ENCODE measurements at regions not wholly inside any gene's neighbourhood (a gene's known extent, or its start where the extent isn't known, plus 50 kb on each side); places are given as distances from the start of the nearest gene placed in this dataset.

GRCh38 chr12:25882266-25882665, 76.2 kb upstream of the RASSF8 start:
- no peak overlapping the region for H3K27ac Mint-ChIP-seq (ENCODE audit: unreplicated experiment)
- H3K9me3 ChIP-seq (ENCODE audit: insufficient read depth, low read depth, low read length), result no peaks in the 10 kb centered on the region
- no peak overlapping the region for H3K4me2 ChIP-seq (ENCODE audit: low read length)
- no peaks in the 10 kb centered on the region for H3K27me3 Mint-ChIP-seq (ENCODE audit: low read depth, unreplicated experiment)
- no peak overlapping the region for H3K9ac ChIP-seq (ENCODE audit: low read length)
- H3K4me3 ChIP-seq (ENCODE audit: insufficient read depth, low read depth, low read length), result no peak overlapping the region
- no peaks in the 10 kb centered on the region for H3K36me3 Mint-ChIP-seq (ENCODE audit: low read depth, unreplicated experiment)
- no peaks in the 10 kb centered on the region for H3K4me1 ChIP-seq (ENCODE audit: insufficient read depth, low read length)
- H3K4me1 Mint-ChIP-seq (ENCODE audit: low read depth, unreplicated experiment), result no peaks in the 10 kb centered on the region
- no peak overlapping the region for H3K4me3 Mint-ChIP-seq (ENCODE audit: unreplicated experiment)
- no peak overlapping the region for H2AFZ ChIP-seq (ENCODE audit: low read depth, low read length)
- no peaks in the 10 kb centered on the region for H3K79me2 ChIP-seq (ENCODE audit: insufficient read depth, low read length)
- peaks cover 7% of the 10 kb centered on the region for H3K9me3 Mint-ChIP-seq (ENCODE audit: unreplicated experiment)
- DNase-seq (ENCODE audit: low read depth) (no peak), FAIRE-seq (no peak)
- H4K20me1 ChIP-seq (ENCODE audit: insufficient read depth, low read length), result no peaks in the 10 kb centered on the region
- no peaks in the 10 kb centered on the region for H3K27me3 ChIP-seq (ENCODE audit: insufficient read depth, low read length)
- no peak for TF ChIP-seq EZH2 (IDR thresholded peaks at IDR 0.05; ENCODE audit: insufficient read depth, low read length)
- TF ChIP-seq, protein P1, sequence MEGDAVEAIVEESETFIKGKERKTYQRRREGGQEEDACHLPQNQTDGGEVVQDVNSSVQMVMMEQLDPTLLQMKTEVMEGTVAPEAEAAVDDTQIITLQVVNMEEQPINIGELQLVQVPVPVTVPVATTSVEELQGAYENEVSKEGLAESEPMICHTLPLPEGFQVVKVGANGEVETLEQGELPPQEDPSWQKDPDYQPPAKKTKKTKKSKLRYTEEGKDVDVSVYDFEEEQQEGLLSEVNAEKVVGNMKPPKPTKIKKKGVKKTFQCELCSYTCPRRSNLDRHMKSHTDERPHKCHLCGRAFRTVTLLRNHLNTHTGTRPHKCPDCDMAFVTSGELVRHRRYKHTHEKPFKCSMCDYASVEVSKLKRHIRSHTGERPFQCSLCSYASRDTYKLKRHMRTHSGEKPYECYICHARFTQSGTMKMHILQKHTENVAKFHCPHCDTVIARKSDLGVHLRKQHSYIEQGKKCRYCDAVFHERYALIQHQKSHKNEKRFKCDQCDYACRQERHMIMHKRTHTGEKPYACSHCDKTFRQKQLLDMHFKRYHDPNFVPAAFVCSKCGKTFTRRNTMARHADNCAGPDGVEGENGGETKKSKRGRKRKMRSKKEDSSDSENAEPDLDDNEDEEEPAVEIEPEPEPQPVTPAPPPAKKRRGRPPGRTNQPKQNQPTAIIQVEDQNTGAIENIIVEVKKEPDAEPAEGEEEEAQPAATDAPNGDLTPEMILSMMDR (IDR thresholded peaks at IDR 0.05; ENCODE audit: insufficient read depth, low read depth, low read length), result no peak
- H3K27ac ChIP-seq (ENCODE audit: low read depth, low read length), result no peak overlapping the region
- no peaks in the 10 kb centered on the region for H3K36me3 ChIP-seq (ENCODE audit: insufficient read depth, low read length)

- Histone ChIP-seq H3K4me1 (ENCODE audit: insufficient read depth, low read length) (no peaks in the 10 kb centered on the region), H3K36me3 (ENCODE audit: insufficient read depth, low read length) (no peaks in the 10 kb centered on the region), H3K9me3 (ENCODE audit: insufficient read depth, low read depth, low read length) (no peaks in the 10 kb centered on the region), H3K79me2 (ENCODE audit: insufficient read depth, low read length) (no peaks in the 10 kb centered on the region), H3K27me3 (ENCODE audit: insufficient read depth, low read length) (no peaks in the 10 kb centered on the region), H4K20me1 (ENCODE audit: insufficient read depth, low read length) (no peaks in the 10 kb centered on the region), H3K4me3 (ENCODE audit: insufficient read depth, low read depth, low read length) (no peak overlapping the region), H2AFZ (ENCODE audit: low read depth, low read length) (no peak overlapping the region), H3K27ac (ENCODE audit: low read depth, low read length) (no peak overlapping the region), H3K9ac (ENCODE audit: low read length) (no peak overlapping the region), H3K4me2 (ENCODE audit: low read length) (no peak overlapping the region)
- Mint-ChIP-seq H3K27ac (ENCODE audit: unreplicated experiment) (no peak overlapping the region), H3K4me3 (ENCODE audit: unreplicated experiment) (no peak overlapping the region), H3K9me3 (ENCODE audit: unreplicated experiment) (peaks cover 7% of the 10 kb centered on the region), H3K4me1 (ENCODE audit: low read depth, unreplicated experiment) (no peaks in the 10 kb centered on the region), H3K27me3 (ENCODE audit: low read depth, unreplicated experiment) (no peaks in the 10 kb centered on the region), H3K36me3 (ENCODE audit: low read depth, unreplicated experiment) (no peaks in the 10 kb centered on the region)
- FAIRE-seq (no peak), DNase-seq (ENCODE audit: low read depth) (no peak)
- TF ChIP-seq, protein P1 (IDR thresholded peaks at IDR 0.05; ENCODE audit: insufficient read depth, low read depth, low read length), result no peak
- no peak for TF ChIP-seq EZH2 (IDR thresholded peaks at IDR 0.05; ENCODE audit: insufficient read depth, low read length)
Measured at GRCh38 chr12:25883026-25883916, 75.2 kb upstream of the RASSF8 start.
